ENCODE measurements at regions not wholly inside any gene's neighbourhood (a gene's known extent, or its start where the extent isn't known, plus 50 kb on each side); places are given as distances from the start of the nearest gene placed in this dataset.

- TF ChIP-seq CTCF (conservative IDR thresholded peaks at IDR 0.05 in 1 of 2, IDR thresholded peaks at IDR 0.05 in 1 of 2; ENCODE audit: low read depth in 1 of 2, low read length in 2 of 2) (no peak), EZH2 (IDR thresholded peaks at IDR 0.05; ENCODE audit: low read length, missing control alignments) (no peak)
These were observed 64.1 kb upstream of the RCN1 start for GRCh38 chr11:32026766-32027165.
